ENCODE measurements at regions not wholly inside any gene's neighbourhood (a gene's known extent, or its start where the extent isn't known, plus 50 kb on each side); places are given as distances from the start of the nearest gene placed in this dataset.

DNA sequence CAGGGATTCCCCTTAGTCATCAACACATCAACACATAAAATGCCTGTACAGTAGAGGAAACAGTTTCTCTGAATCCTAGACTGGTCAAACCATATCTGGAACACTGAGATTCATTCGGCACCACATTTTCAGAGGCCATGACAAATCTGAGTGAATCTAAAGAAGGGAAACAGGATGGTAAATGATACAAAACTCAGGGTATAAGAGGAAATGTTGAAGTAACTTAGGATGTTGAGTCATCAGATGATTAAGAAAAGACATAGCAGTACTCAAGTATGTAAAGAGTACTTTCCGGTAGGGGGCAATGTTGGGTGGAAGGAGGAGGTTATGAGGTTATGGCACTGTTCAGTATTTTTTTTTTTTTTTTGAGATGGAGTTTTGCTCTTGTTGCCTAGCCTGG is 358.5 kb upstream of the PMFBP1 start:
- Histone ChIP-seq H3K9ac (ENCODE audit: low read length) (no peak overlapping the region), H3K9me3 (ENCODE audit: control insufficient read depth, insufficient read depth, low read depth, low read length) (no peaks in the 10 kb centered on the region), H3K4me3 (ENCODE audit: low read depth, low read length) (no peak overlapping the region), H3K27me3 (ENCODE audit: control insufficient read depth, insufficient read depth, low read length) (no peaks in the 10 kb centered on the region), H3K4me1 (ENCODE audit: control insufficient read depth, insufficient read depth, low read length) (no peaks in the 10 kb centered on the region), H3K36me3 (ENCODE audit: control insufficient read depth, insufficient read depth, low read length) (no peaks in the 10 kb centered on the region), H3K27ac (ENCODE audit: low read depth, low read length) (no peak overlapping the region)

DNA sequence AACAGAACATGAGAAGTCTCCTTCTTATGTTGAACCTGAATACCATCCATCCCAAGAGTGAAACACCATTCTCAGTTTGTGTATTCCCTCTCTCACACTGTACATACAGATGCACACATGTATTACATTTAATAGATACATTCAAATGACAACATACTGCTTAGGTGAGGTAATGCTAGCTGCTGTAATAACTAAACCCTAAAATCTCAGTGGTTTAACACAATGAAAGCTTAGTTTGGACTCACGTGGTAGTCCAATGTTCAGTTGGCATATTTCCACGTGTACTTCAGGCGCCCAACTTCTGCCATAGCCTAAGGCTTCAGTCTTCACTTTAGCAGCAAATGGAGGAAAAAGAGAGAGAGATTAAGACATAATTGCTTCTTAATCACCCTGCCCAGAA is 351.1 kb upstream of the PMFBP1 start:
- no peaks in the 10 kb centered on the region for H3K27me3 ChIP-seq (ENCODE audit: control insufficient read depth, insufficient read depth, low read length)
- H3K9ac ChIP-seq (ENCODE audit: low read length), result no peak overlapping the region
- no peak overlapping the region for H3K27ac ChIP-seq (ENCODE audit: low read depth, low read length)
- peaks cover 23% of the 10 kb centered on the region for H3K9me3 ChIP-seq (ENCODE audit: control insufficient read depth, insufficient read depth, low read depth, low read length)
- H3K4me1 ChIP-seq (ENCODE audit: control insufficient read depth, insufficient read depth, low read length), result no peaks in the 10 kb centered on the region
- peaks cover 18% of the 10 kb centered on the region for H3K36me3 ChIP-seq (ENCODE audit: control insufficient read depth, insufficient read depth, low read length)
- no peak overlapping the region for H3K4me3 ChIP-seq (ENCODE audit: low read depth, low read length)

DNA sequence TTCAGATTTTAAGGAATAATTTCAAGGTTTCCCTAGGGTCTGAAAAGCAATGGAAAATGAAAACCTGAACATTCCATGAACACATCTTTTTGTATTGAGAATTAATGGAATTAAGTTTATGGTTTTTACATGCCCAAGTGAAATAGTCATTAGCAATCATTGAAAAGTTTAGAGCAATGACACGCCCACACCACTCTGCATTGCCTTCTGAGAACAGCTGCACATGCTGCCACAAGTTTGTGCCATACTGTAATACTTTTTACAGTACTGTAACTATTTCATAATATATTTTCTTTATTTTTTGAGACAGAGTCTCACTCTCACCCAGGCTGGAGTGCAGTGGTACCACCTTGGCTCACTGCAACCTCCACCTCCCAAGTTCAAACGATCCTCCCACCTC is 345.2 kb upstream of the PMFBP1 start:
- H3K27me3 ChIP-seq (ENCODE audit: control insufficient read depth, insufficient read depth, low read length), result no peaks in the 10 kb centered on the region
- H3K9ac ChIP-seq (ENCODE audit: low read length), result no peak overlapping the region
- H3K36me3 ChIP-seq (ENCODE audit: control insufficient read depth, insufficient read depth, low read length), result peaks cover 6% of the 10 kb centered on the region
- peaks cover 6% of the 10 kb centered on the region for H3K9me3 ChIP-seq (ENCODE audit: control insufficient read depth, insufficient read depth, low read depth, low read length)
- H3K4me3 ChIP-seq (ENCODE audit: low read depth, low read length), result no peak overlapping the region
- no peaks in the 10 kb centered on the region for H3K4me1 ChIP-seq (ENCODE audit: control insufficient read depth, insufficient read depth, low read length)
- no peak overlapping the region for H3K27ac ChIP-seq (ENCODE audit: low read depth, low read length)

DNA sequence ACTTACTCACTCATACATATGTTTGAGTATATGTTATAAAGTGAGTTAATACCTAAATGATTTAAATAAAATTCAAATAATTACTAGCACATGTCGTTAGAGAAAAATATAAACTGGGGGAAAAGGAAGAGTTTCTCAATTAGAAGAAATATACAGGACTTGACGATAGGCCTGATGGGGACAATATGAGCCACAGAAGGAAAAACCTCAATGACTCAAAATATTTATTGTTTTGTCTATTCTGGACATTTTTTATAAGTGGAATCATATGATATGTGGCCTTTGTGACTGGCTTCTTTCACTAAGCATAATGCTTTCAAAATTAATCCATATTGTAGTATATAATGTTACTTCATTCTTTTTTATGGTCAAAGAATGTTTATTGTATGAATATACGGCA is 339.2 kb upstream of the PMFBP1 start:
- H3K27me3 ChIP-seq (ENCODE audit: control insufficient read depth, insufficient read depth, low read length), result no peaks in the 10 kb centered on the region
- H3K36me3 ChIP-seq (ENCODE audit: control insufficient read depth, insufficient read depth, low read length), result no peaks in the 10 kb centered on the region
- no peak overlapping the region for H3K27ac ChIP-seq (ENCODE audit: low read depth, low read length)

DNA sequence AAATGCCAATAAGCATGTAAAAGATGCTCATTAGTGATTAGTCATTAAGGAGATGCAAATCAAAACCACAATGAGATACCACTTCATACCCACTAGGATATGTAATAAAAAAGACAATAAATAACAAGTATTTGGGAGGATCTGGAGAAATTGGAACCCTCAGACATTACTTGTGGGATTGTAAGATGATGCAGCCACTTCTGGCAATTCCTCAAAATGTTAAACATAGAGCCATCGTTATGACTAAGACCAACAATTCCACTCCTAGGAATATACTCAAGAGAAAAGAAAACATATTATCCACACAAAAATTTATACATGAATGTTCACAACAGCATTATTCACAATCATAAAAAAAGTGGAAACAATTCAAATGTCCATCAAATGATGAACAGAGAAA is 336.2 kb upstream of the PMFBP1 start:
- no peak overlapping the region for H3K27ac ChIP-seq (ENCODE audit: low read depth, low read length)
- no peaks in the 10 kb centered on the region for H3K27me3 ChIP-seq (ENCODE audit: control insufficient read depth, insufficient read depth, low read length)
- H3K4me1 ChIP-seq (ENCODE audit: control insufficient read depth, insufficient read depth, low read length), result no peaks in the 10 kb centered on the region
- no peaks in the 10 kb centered on the region for H3K36me3 ChIP-seq (ENCODE audit: control insufficient read depth, insufficient read depth, low read length)
- H3K4me3 ChIP-seq (ENCODE audit: low read depth, low read length), result no peak overlapping the region
- H3K9ac ChIP-seq (ENCODE audit: low read length), result no peak overlapping the region
- H3K9me3 ChIP-seq (ENCODE audit: control insufficient read depth, insufficient read depth, low read depth, low read length), result no peaks in the 10 kb centered on the region

More for the DNA sequence above, 339.2 kb upstream of the PMFBP1 start:
- Histone ChIP-seq H3K4me1 (ENCODE audit: control insufficient read depth, insufficient read depth, low read length) (no peaks in the 10 kb centered on the region), H3K4me3 (ENCODE audit: low read depth, low read length) (no peak overlapping the region), H3K9ac (ENCODE audit: low read length) (no peak overlapping the region), H3K9me3 (ENCODE audit: control insufficient read depth, insufficient read depth, low read depth, low read length) (no peaks in the 10 kb centered on the region)

DNA sequence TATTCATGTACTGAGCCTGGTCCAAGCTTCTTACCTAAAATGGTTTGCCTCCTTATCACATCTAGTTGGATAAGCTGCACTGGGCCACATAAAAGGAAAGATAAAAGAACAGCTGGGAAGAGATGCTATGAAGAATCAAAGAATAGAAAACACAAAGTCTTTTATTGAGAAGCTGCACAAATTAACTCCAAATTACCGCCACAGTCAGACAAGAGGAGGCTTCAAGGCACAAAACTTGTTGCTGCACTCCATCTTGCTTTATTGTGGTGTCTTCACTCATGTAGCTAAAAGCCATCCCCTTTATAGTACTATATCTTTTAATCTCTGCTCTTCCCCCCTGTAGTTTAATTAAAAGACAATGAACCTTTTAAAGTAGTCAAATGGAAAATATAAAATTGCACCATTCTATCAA is 330.6 kb upstream of the PMFBP1 start:
- no peaks in the 10 kb centered on the region for H3K9me3 ChIP-seq (ENCODE audit: control insufficient read depth, insufficient read depth, low read depth, low read length)
- H3K4me3 ChIP-seq (ENCODE audit: low read depth, low read length), result no peak overlapping the region
- no peak overlapping the region for H3K27ac ChIP-seq (ENCODE audit: low read depth, low read length)
- H3K36me3 ChIP-seq (ENCODE audit: control insufficient read depth, insufficient read depth, low read length), result no peaks in the 10 kb centered on the region
- no peak overlapping the region for H3K9ac ChIP-seq (ENCODE audit: low read length)
- no peaks in the 10 kb centered on the region for H3K4me1 ChIP-seq (ENCODE audit: control insufficient read depth, insufficient read depth, low read length)
- H3K27me3 ChIP-seq (ENCODE audit: control insufficient read depth, insufficient read depth, low read length), result no peaks in the 10 kb centered on the region

DNA sequence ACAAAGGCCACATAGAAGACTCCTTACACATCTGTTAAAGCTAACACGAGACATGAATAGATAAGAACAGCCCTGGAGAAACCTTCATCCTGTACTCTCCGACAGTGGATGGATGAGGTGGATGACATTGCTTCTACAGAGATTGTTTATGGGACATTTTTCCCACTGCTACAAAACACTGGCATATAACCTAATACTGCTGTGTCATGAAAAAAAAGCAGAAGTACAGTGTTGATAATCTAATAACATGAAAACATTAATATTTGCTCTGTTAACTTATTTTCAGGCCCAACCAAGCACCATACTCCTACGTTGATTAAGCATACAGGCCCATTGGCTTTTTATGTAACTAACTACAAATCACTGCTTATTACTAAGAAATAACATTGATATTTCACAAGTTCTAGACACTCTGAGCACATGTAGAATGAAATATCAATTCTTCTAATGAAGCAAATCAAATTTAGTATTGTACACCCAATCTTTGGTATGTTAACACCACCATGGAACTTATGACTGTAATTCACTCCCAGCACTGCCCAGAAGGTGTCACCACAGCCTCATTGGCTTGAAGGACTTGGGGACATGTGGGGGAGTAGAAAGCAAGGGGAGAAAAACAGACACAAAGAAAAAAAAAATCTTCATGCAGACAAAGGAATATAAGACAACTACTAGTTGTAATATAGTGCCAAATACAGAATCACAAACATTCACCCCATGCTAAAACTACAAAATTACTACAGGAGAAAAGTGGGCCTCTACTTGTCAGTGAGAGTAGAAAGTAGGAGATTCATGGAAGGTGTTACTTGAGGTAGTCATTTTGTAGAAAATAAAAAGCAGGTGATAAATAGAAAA is 330.0 kb upstream of the PMFBP1 start:
- H3K27me3 ChIP-seq (ENCODE audit: control insufficient read depth, insufficient read depth, low read length), result no peaks in the 10 kb centered on the region
- no peak overlapping the region for H3K27ac ChIP-seq (ENCODE audit: low read depth, low read length)
- H3K4me3 ChIP-seq (ENCODE audit: low read depth, low read length), result no peak overlapping the region
- no peaks in the 10 kb centered on the region for H3K36me3 ChIP-seq (ENCODE audit: control insufficient read depth, insufficient read depth, low read length)
- no peaks in the 10 kb centered on the region for H3K4me1 ChIP-seq (ENCODE audit: control insufficient read depth, insufficient read depth, low read length)
- no peak overlapping the region for H3K9ac ChIP-seq (ENCODE audit: low read length)
- H3K9me3 ChIP-seq (ENCODE audit: control insufficient read depth, insufficient read depth, low read depth, low read length), result no peaks in the 10 kb centered on the region

DNA sequence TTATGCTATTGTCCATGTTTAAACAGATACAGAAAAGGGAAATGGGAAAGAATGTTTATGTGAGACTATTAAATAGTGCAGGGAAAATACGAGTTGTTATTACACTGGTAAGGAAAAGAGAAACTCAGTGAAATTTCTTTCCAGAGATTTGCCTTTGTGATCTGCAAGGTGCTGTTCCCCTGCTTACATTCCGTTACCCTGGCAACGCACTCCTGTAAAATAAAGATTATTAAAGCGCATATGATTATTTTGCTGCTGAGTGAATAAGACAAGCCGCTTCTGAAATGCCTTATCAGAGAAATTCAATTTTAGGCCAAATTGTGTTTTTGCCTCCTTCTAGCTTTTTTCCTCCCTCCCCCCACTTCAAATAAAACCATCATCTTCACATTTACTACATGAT is 328.6 kb upstream of the PMFBP1 start:
- no peak overlapping the region for H3K9ac ChIP-seq (ENCODE audit: low read length)
- H3K27ac ChIP-seq (ENCODE audit: low read depth, low read length), result no peak overlapping the region
- no peaks in the 10 kb centered on the region for H3K9me3 ChIP-seq (ENCODE audit: control insufficient read depth, insufficient read depth, low read depth, low read length)
- H3K27me3 ChIP-seq (ENCODE audit: control insufficient read depth, insufficient read depth, low read length), result no peaks in the 10 kb centered on the region
- no peak overlapping the region for H3K4me3 ChIP-seq (ENCODE audit: low read depth, low read length)
- no peaks in the 10 kb centered on the region for H3K4me1 ChIP-seq (ENCODE audit: control insufficient read depth, insufficient read depth, low read length)
- no peaks in the 10 kb centered on the region for H3K36me3 ChIP-seq (ENCODE audit: control insufficient read depth, insufficient read depth, low read length)

DNA sequence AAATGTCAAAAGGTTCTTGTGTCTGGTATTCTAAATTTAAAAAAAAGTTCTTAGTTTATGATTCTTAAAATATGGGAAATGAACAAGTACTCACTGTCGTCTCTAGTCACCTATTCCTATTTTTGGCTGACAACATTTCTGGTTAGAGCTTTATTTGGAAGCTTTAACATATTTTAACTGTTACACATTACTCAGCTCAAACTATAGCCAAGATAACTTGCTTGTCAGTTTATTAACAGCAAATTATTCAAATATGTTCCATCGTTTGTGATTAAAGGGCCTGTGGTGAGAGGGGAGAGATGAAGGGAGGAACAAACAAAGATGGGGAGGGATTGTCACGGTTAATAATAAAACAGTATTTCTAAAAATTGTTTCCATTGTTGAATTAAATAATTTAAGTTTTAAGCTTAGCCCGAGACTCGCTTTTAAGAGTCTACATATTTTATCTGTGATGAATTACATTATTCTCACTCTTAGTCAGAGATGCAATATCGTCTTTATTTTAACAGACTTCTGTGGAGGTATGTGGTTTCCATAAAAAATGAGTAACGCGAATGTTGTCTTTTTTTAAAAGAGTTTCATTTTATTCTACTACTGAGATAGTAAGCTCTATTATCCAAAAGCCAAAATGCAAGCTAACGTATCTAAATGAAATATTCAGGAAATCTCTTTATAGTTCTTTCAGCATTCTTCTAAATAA is 321.9 kb upstream of the PMFBP1 start:
- Histone ChIP-seq H3K27ac (ENCODE audit: low read depth, low read length) (no peak overlapping the region), H3K4me3 (ENCODE audit: low read depth, low read length) (no peak overlapping the region), H3K36me3 (ENCODE audit: control insufficient read depth, insufficient read depth, low read length) (no peaks in the 10 kb centered on the region), H3K27me3 (ENCODE audit: control insufficient read depth, insufficient read depth, low read length) (no peaks in the 10 kb centered on the region), H3K9ac (ENCODE audit: low read length) (no peak overlapping the region), H3K9me3 (ENCODE audit: control insufficient read depth, insufficient read depth, low read depth, low read length) (no peaks in the 10 kb centered on the region), H3K4me1 (ENCODE audit: control insufficient read depth, insufficient read depth, low read length) (no peaks in the 10 kb centered on the region)

DNA sequence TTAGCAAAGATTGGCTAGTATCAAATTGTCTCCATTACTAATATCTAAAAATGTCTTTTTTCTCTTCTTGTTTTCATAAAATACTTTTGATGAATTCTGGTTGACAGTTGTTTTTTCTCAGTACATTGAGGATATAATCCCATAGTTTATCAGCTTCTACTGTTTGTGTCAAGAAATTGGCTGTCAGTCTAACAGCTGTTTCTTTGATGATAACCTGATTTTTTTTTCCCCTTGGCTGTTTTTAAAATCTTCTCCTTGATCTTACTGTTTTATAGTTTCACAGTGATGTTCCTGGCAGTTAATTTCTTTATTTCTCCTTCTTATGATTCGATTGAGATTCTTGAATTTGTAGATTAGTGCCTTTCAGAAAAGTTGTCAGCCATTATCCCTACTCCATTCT is 315.3 kb upstream of the PMFBP1 start:
- Histone ChIP-seq H3K27ac (ENCODE audit: low read depth, low read length) (no peak overlapping the region), H3K9ac (ENCODE audit: low read length) (no peak overlapping the region), H3K36me3 (ENCODE audit: control insufficient read depth, insufficient read depth, low read length) (no peaks in the 10 kb centered on the region), H3K4me3 (ENCODE audit: low read depth, low read length) (no peak overlapping the region), H3K9me3 (ENCODE audit: control insufficient read depth, insufficient read depth, low read depth, low read length) (peaks cover 4% of the 10 kb centered on the region; the same call in 1 of the 2 replicates), H3K4me1 (ENCODE audit: control insufficient read depth, insufficient read depth, low read length) (no peaks in the 10 kb centered on the region), H3K27me3 (ENCODE audit: control insufficient read depth, insufficient read depth, low read length) (no peaks in the 10 kb centered on the region)

DNA sequence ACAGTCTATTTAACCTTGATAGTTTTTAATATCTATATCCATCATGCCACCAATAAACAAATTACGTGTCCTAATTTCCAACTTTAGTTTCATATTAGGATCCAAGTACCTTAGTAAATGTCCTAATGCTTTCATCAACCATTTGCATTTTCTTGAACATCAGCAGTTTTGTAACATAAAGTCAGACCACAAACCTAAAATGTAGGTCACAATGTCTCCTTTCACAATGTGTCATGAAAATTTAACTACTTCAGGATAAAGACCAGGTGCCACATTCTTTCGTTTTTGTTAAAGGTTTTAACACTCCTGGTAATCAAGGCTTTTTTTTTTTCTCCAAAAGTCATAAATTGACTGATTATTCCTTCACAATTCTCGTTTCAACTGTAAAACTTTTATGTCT is 310.7 kb upstream of the PMFBP1 start:
- Histone ChIP-seq H3K4me1 (ENCODE audit: control insufficient read depth, insufficient read depth, low read length) (no peaks in the 10 kb centered on the region), H3K27me3 (ENCODE audit: control insufficient read depth, insufficient read depth, low read length) (no peaks in the 10 kb centered on the region), H3K4me3 (ENCODE audit: low read depth, low read length) (no peak overlapping the region), H3K36me3 (ENCODE audit: control insufficient read depth, insufficient read depth, low read length) (no peaks in the 10 kb centered on the region), H3K27ac (ENCODE audit: low read depth, low read length) (no peak overlapping the region), H3K9me3 (ENCODE audit: control insufficient read depth, insufficient read depth, low read depth, low read length) (peaks cover 4% of the 10 kb centered on the region; the same call in 1 of the 2 replicates), H3K9ac (ENCODE audit: low read length) (no peak overlapping the region)

Data from HUES6 (cell line).